SK-N-SH (cell line): ENCODE measurements at regions not wholly inside any gene's neighbourhood (a gene's known extent, or its start where the extent isn't known, plus 50 kb on each side); places are given as distances from the start of the nearest gene placed in this dataset.

Source experiments
- CTCF ChIA-PET: fragments of 300-600, 350-600 bp; formaldehyde crosslinking; extraction: SDS; loops from one replicate; lab custom pipeline; 2021; lab: Yijun Ruan, JAX
- POLR2A ChIA-PET: fragments of 350-600 bp; sonication (Branson Sonifier 250); formaldehyde crosslinking; extraction: SDS; loops from one replicate; lab custom pipeline; 2020; ENCODE audit warnings: antibody characterized with exemption, inconsistent platforms; lab: Yijun Ruan, JAX
- DNase-seq: peaks from one replicate; pipeline ENCODE4 v3.0.0; 2012
- H2AFZ ChIP-seq: fragments of 200-600 bp; sonication (generic); 2 replicates; pipeline ENCODE4 v1.8.1; 2016; ENCODE audit warnings: antibody characterized with exemption, mild to moderate bottlenecking, low read depth
- H3F3A ChIP-seq: fragments of 200-600 bp; sonication (generic); replicated peaks from 2 replicates; pipeline ENCODE3; 2016; ENCODE audit warnings: antibody characterized with exemption, mild to moderate bottlenecking; ENCODE audit not compliant: insufficient read depth
- H3K27ac ChIP-seq, 2 experiments: fragments of 200-500 bp in 1 of 2; fragments of 200-600 bp in 1 of 2; sonication (Bioruptor generic) in 1 of 2; sonication (generic), shearing (Covaris generic) in 1 of 2; 2 replicates each; pipeline versions ENCODE4 v1.5.1 to v1.6.1; 2014 to 2016; ENCODE audit warnings: low read depth in 2 of 2, inconsistent platforms in 1 of 2, low read length in 1 of 2, mild to moderate bottlenecking in 1 of 2, mixed read lengths in 1 of 2
- H3K27me3 ChIP-seq: fragments of 200-600 bp; sonication (generic), shearing (Covaris generic); 2 replicates; pipeline ENCODE4 v1.6.1; 2016; ENCODE audit warnings: mixed run types; ENCODE audit not compliant: insufficient read depth
- H3K36me3 ChIP-seq, 2 experiments: fragments of 200-500 bp in 1 of 2; fragments of 200-600 bp in 1 of 2; sonication (Bioruptor generic) in 1 of 2; sonication (generic) in 1 of 2; replicated peaks in 1 of 2; 2 replicates each; pipeline versions ENCODE3 to v1.5.1; 2014 to 2016; ENCODE audit warnings: low read length in 1 of 2, mild to moderate bottlenecking in 1 of 2; ENCODE audit not compliant: insufficient read depth in 2 of 2, control insufficient read depth in 1 of 2
- H3K4me1 ChIP-seq, 2 experiments: fragments of 200-500 bp in 1 of 2; fragments of 200-600 bp in 1 of 2; sonication (Bioruptor generic) in 1 of 2; sonication (generic), shearing (Covaris generic) in 1 of 2; 2 replicates each; pipeline versions ENCODE4 v1.5.1 to v1.6.1; 2014 to 2016; ENCODE audit warnings: low read depth in 1 of 2, low read length in 1 of 2, mixed run types in 1 of 2; ENCODE audit not compliant: insufficient read depth in 2 of 2, control insufficient read depth in 1 of 2
- H3K4me2 ChIP-seq: fragments of 200-600 bp; sonication (generic), shearing (Covaris generic); 2 replicates; pipeline ENCODE4 v1.6.1; 2017; ENCODE audit warnings: mixed run types
- H3K4me3 ChIP-seq, 2 experiments: fragments of 200-500 bp in 1 of 2; fragments of 200-600 bp in 1 of 2; sonication (Bioruptor generic) in 1 of 2; sonication (generic), shearing (Covaris generic) in 1 of 2; 2 replicates each; pipeline versions ENCODE4 v1.5.1 to v1.8.1; 2014 to 2016; ENCODE audit warnings: low read depth in 2 of 2, inconsistent platforms in 1 of 2, low read length in 1 of 2, mild to moderate bottlenecking in 1 of 2, mixed read lengths in 1 of 2, moderate library complexity in 1 of 2
- H3K79me2 ChIP-seq: fragments of 200-600 bp; sonication (generic); 2 replicates; pipeline ENCODE4 v1.8.1; 2017; ENCODE audit warnings: mild to moderate bottlenecking; ENCODE audit not compliant: insufficient read depth
- H3K9ac ChIP-seq: fragments of 200-600 bp; sonication (generic); 2 replicates; pipeline ENCODE4 v1.6.1; 2017; ENCODE audit warnings: mixed run types
- H3K9me2 ChIP-seq: fragments of 200-600 bp; sonication (generic); 2 replicates; pipeline ENCODE4 v1.6.1; 2017; ENCODE audit warnings: mixed run types
- H3K9me3 ChIP-seq: fragments of 200-600 bp; sonication (generic); 2 replicates; pipeline ENCODE4 v1.6.1; 2017; ENCODE audit warnings: mixed run types, mild to moderate bottlenecking, moderate library complexity
- H4K20me1 ChIP-seq: fragments of 200-600 bp; sonication (generic); 2 replicates; pipeline ENCODE4 v1.6.1; 2017; ENCODE audit warnings: mild to moderate bottlenecking, mixed run types; ENCODE audit not compliant: insufficient read depth
- CHD2 ChIP-seq: fragments of 150-350 bp; IDR thresholded peaks from 2 replicates; pipeline ENCODE4 v1.6.1; 2018; ENCODE audit warnings: low read length; ENCODE audit not compliant: partially characterized antibody
- EZH2phosphoT487 ChIP-seq: fragments of 200-600 bp; sonication (generic); IDR thresholded peaks from 2 replicates; pipeline ENCODE4 v1.6.1; 2017; ENCODE audit warnings: low read depth, mixed run types, mild to moderate bottlenecking, antibody characterized with exemption, moderate library complexity, borderline replicate concordance
- FOXJ3 ChIP-seq: sonication (generic); formaldehyde crosslinking; IDR thresholded peaks from 2 replicates; pipeline ENCODE4 v1.5.1; 2020; ENCODE audit warnings: mild to moderate bottlenecking, missing genetic modification reagents
- FOXM1 ChIP-seq: IDR thresholded peaks from 2 replicates; pipeline ENCODE4 v1.4.0; 2012; ENCODE audit warnings: low read depth, mild to moderate bottlenecking
- GABPA ChIP-seq: IDR thresholded peaks from 2 replicates; pipeline ENCODE4 v1.4.0; 2012; ENCODE audit warnings: low read depth, mild to moderate bottlenecking
- MXI1 ChIP-seq: IDR thresholded peaks from 2 replicates; pipeline ENCODE4 v1.6.1; 2012; ENCODE audit warnings: mild to moderate bottlenecking, low read depth, low read length, improper control_type of control experiment
- NRF1 ChIP-seq: IDR thresholded peaks from 2 replicates; pipeline ENCODE4 v1.6.1; 2012; ENCODE audit warnings: low read depth, mild to moderate bottlenecking, low read length
- POLR2AphosphoS5 ChIP-seq: IDR thresholded peaks from 2 replicates; pipeline ENCODE4 v1.6.1; 2012; ENCODE audit warnings: low read depth, low read length
- REST ChIP-seq: IDR thresholded peaks from 2 replicates; pipeline ENCODE4 v1.6.1; 2012; ENCODE audit warnings: mild to moderate bottlenecking, low read depth, low read length, moderate library complexity
- RFX5 ChIP-seq: IDR thresholded peaks from 2 replicates; pipeline ENCODE4 v1.6.1; 2012; ENCODE audit warnings: mild to moderate bottlenecking, improper control_type of control experiment, low read length
- SMC3 ChIP-seq: IDR thresholded peaks from 2 replicates; pipeline ENCODE4 v1.6.1; 2012; ENCODE audit warnings: low read depth, low read length, improper control_type of control experiment
- TAF1 ChIP-seq: IDR thresholded peaks from 2 replicates; pipeline ENCODE4 v1.6.1; 2012; ENCODE audit warnings: low read depth, mild to moderate bottlenecking, low read length, moderate library complexity, borderline replicate concordance
- ZBTB33 ChIP-seq: IDR thresholded peaks from 2 replicates; pipeline ENCODE4 v1.4.0; 2012; ENCODE audit warnings: low read depth, borderline replicate concordance
- WGBS: methylation state at CpG from one replicate; pipeline ENCODE4 v1.1.6; 2017; ENCODE audit warnings: low lambda C conversion rate; 5-methylcytosine and 5-hydroxymethylcytosine counted together
- TF ChIP-seq, protein P1 (sequence below): IDR thresholded peaks from 2 replicates; pipeline ENCODE4 v1.4.0; 2012; ENCODE audit warnings: low read depth, borderline replicate concordance
- TF ChIP-seq, protein P2 (sequence below): fragments of 200-600 bp; sonication (generic); IDR thresholded peaks from 2 replicates; pipeline ENCODE4 v1.6.1; 2017; ENCODE audit warnings: antibody characterized with exemption, mild to moderate bottlenecking, moderate library complexity

- H3K9me2 ChIP-seq, result no peaks in the 10 kb centered on the region
- TF ChIP-seq CHD2 (no peak), MXI1 (no peak), TAF1 (no peak), FOXM1 (no peak), POLR2AphosphoS5 (no peak), RFX5 (no peak), NRF1 (no peak), GABPA (no peak), SMC3 (no peak), ZBTB33 (no peak), EZH2phosphoT487 (no peak), FOXJ3 (no peak), REST (no peak)
- TF ChIP-seq, protein P1, sequence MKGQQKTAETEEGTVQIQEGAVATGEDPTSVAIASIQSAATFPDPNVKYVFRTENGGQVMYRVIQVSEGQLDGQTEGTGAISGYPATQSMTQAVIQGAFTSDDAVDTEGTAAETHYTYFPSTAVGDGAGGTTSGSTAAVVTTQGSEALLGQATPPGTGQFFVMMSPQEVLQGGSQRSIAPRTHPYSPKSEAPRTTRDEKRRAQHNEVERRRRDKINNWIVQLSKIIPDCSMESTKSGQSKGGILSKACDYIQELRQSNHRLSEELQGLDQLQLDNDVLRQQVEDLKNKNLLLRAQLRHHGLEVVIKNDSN, result no peak
- TF ChIP-seq, protein P2, sequence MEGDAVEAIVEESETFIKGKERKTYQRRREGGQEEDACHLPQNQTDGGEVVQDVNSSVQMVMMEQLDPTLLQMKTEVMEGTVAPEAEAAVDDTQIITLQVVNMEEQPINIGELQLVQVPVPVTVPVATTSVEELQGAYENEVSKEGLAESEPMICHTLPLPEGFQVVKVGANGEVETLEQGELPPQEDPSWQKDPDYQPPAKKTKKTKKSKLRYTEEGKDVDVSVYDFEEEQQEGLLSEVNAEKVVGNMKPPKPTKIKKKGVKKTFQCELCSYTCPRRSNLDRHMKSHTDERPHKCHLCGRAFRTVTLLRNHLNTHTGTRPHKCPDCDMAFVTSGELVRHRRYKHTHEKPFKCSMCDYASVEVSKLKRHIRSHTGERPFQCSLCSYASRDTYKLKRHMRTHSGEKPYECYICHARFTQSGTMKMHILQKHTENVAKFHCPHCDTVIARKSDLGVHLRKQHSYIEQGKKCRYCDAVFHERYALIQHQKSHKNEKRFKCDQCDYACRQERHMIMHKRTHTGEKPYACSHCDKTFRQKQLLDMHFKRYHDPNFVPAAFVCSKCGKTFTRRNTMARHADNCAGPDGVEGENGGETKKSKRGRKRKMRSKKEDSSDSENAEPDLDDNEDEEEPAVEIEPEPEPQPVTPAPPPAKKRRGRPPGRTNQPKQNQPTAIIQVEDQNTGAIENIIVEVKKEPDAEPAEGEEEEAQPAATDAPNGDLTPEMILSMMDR, result no peak
- ChIA-PET CTCF (interaction anchor here (1.1 to 1.6 kb wide), 2 partner anchors 9 to 298 kb away, joined by 6 to 10 read pairs; no protein-coding TSS in a partner anchor), POLR2A (no interaction called here)
- 54% methylated on average over 2 of the region's 2 CpGs for WGBS
- H3K79me2 ChIP-seq, result no peaks in the 10 kb centered on the region
- H3K36me3 ChIP-seq, result no peaks in the 10 kb centered on the region
- no peaks in the 10 kb centered on the region for H3K4me1 ChIP-seq
- no peak overlapping the region for H3K4me2 ChIP-seq
- no peaks in the 10 kb centered on the region; the same call in 1 of the 2 replicates for H3K27me3 ChIP-seq
- H3K4me3 ChIP-seq, result no peak overlapping the region
- no peaks in the 10 kb centered on the region for H4K20me1 ChIP-seq
- H3K9ac ChIP-seq, result no peak overlapping the region
- no peaks in the 10 kb centered on the region for H3K9me3 ChIP-seq
- no peak for DNase-seq
- H3F3A ChIP-seq, result no peaks in the 10 kb centered on the region
- no peak overlapping the region for H3K27ac ChIP-seq
- no peak overlapping the region for H2AFZ ChIP-seq
Observed at GRCh38 chr4:114396808-114397207, 201.8 kb upstream of the UGT8 start.
